PC-3 (cell line): ENCODE measurements at regions not wholly inside any gene's neighbourhood (a gene's known extent, or its start where the extent isn't known, plus 50 kb on each side); places are given as distances from the start of the nearest gene placed in this dataset.

Experiments used
- ATAC-seq: fragments of 200-7000 bp; cut with Tn5 transposase; 2 replicates; pipeline ENCODE4 v1.9.1; 2020; ENCODE audit warnings: mild to moderate bottlenecking, moderate library complexity
- BruUV-seq: library from RNA; stranded (reverse); fragments of 400-500 nt; replicated peaks from 2 replicates; lab custom pipeline; 2021; lab: Mats Ljungman, UMichigan
- CTCF ChIA-PET: fragments of 300-600 bp; sonication (Branson Sonifier 250); formaldehyde crosslinking; loops from one replicate; lab custom pipeline; 2022; ENCODE audit warnings: antibody characterized with exemption; lab: Charles Lee
- POLR2A ChIA-PET: fragments of 300-600 bp; sonication (Branson Sonifier 250); formaldehyde crosslinking; loops from one replicate; lab custom pipeline; 2022; ENCODE audit warnings: antibody characterized with exemption; ENCODE audit not compliant: unreplicated experiment; lab: Charles Lee
- DNase-seq: peaks from one replicate; pipeline ENCODE4 v3.0.0-alpha.2; 2015
- H2AFZ ChIP-seq: fragments of 300-600 bp; sonication (generic); 2 replicates; pipeline ENCODE4 v1.6.0; 2016; ENCODE audit warnings: antibody characterized with exemption, low read length
- H3F3A ChIP-seq: fragments of 300-600 bp; sonication (generic); one replicate; pipeline ENCODE4 v1.6.0; 2017; ENCODE audit warnings: antibody characterized with exemption, low read length, control low read depth, mild to moderate bottlenecking; ENCODE audit not compliant: unreplicated experiment
- H3K27ac ChIP-seq: fragments of 300-600 bp; sonication (generic); 2 replicates; pipeline ENCODE4 v1.5.1; 2016; ENCODE audit warnings: mild to moderate bottlenecking, low read length
- H3K27me3 ChIP-seq: fragments of 300-600 bp; sonication (generic); 2 replicates; pipeline ENCODE4 v1.6.1; 2016; ENCODE audit warnings: low read length, mixed read lengths
- H3K36me3 ChIP-seq: fragments of 300-600 bp; sonication (generic); 2 replicates; pipeline ENCODE4 v1.6.1; 2016; ENCODE audit warnings: low read depth, mixed run types, low read length, mixed read lengths
- H3K4me1 ChIP-seq: fragments of 300-600 bp; sonication (generic); 2 replicates; pipeline ENCODE4 v1.5.1; 2016; ENCODE audit warnings: low read length; ENCODE audit not compliant: insufficient read depth
- H3K4me2 ChIP-seq: fragments of 300-600 bp; sonication (generic); 2 replicates; pipeline ENCODE4 v1.6.0; 2016; ENCODE audit warnings: low read length
- H3K4me3 ChIP-seq: fragments of 300-600 bp; sonication (generic); 2 replicates; pipeline ENCODE4 v1.5.1; 2016; ENCODE audit warnings: mild to moderate bottlenecking, low read length, mixed read lengths
- H3K79me2 ChIP-seq: fragments of 300-600 bp; sonication (generic); 2 replicates; pipeline ENCODE4 v1.6.1; 2017; ENCODE audit warnings: low read length, mixed read lengths
- H3K9ac ChIP-seq: fragments of 300-600 bp; sonication (generic); 2 replicates; pipeline ENCODE4 v1.6.0; 2016; ENCODE audit warnings: mild to moderate bottlenecking, low read length
- H3K9me2 ChIP-seq: fragments of 300-600 bp; sonication (generic); replicated peaks from 2 replicates; pipeline ENCODE4 v1.6.1; 2016; ENCODE audit warnings: mixed run types, low read length, mixed read lengths
- H3K9me3 ChIP-seq: fragments of 300-600 bp; sonication (generic); 2 replicates; pipeline ENCODE4 v1.6.1; 2016; ENCODE audit warnings: low read length, mixed read lengths
- H4K20me1 ChIP-seq: fragments of 300-600 bp; sonication (generic); 2 replicates; pipeline ENCODE4 v1.6.1; 2016; ENCODE audit warnings: low read length, mixed read lengths
- CTCF ChIP-seq: fragments of 300-600 bp; sonication (generic); conservative IDR thresholded peaks from 2 replicates; pipeline ENCODE4 v1.5.1; 2017; ENCODE audit warnings: antibody characterized with exemption, low read depth, mild to moderate bottlenecking, low read length
- EZH2 ChIP-seq: fragments of 300-600 bp; sonication (generic); IDR thresholded peaks from one replicate; pipeline ENCODE4 v1.6.1; 2017; ENCODE audit warnings: antibody characterized with exemption, mild to moderate bottlenecking, low read length; ENCODE audit not compliant: unreplicated experiment
- EZH2phosphoT487 ChIP-seq: fragments of 300-600 bp; sonication (generic); IDR thresholded peaks from 2 replicates; pipeline ENCODE4 v1.6.1; 2018; ENCODE audit warnings: mild to moderate bottlenecking, antibody characterized with exemption, low read length, borderline replicate concordance
- intact Hi-C: fragments of 100-400 bp; cut with micrococcal nuclease; formaldehyde crosslinking; loops from 2 replicates; pipeline ENCODE4 v1.9.0; 2023

GRCh38 chr21:34260277-34261008 lies 103.4 kb upstream of the KCNE2 start:
- Histone ChIP-seq H3K79me2 (no peaks in the 10 kb centered on the region), H2AFZ (no peak overlapping the region), H3K4me1 (no peaks in the 10 kb centered on the region), H3K27ac (no peak overlapping the region), H3K9me3 (peaks cover 3% of the 10 kb centered on the region; the same call in 1 of the 2 replicates), H3K4me2 (no peak overlapping the region), H3F3A (no peaks in the 10 kb centered on the region), H3K4me3 (no peak overlapping the region), H3K27me3 (peaks cover 27% of the 10 kb centered on the region), H3K9ac (no peak overlapping the region), H3K36me3 (no peaks in the 10 kb centered on the region), H4K20me1 (no peaks in the 10 kb centered on the region), H3K9me2 (no peaks in the 10 kb centered on the region; the same call in 1 of the 2 replicates)
- POLR2A ChIA-PET = interaction anchor here (0.6 kb wide), 1 partner anchor 82 kb away, joined by 4 read pairs; no protein-coding TSS in a partner anchor
- ATAC-seq (no peak), DNase-seq (no peak)
- TF ChIP-seq EZH2 = no peak
- TF ChIP-seq CTCF = no peak
- no peak for TF ChIP-seq EZH2phosphoT487
- intact Hi-C loops = no loop called here
- no TSS peak for BruUV-seq
- CTCF ChIA-PET = interaction anchor here (0.6 kb wide), 1 partner anchor 550 kb away, joined by 3 read pairs; no protein-coding TSS in a partner anchor

GRCh38 chr21:34261841-34262468 lies 101.9 kb upstream of the KCNE2 start:
- intact Hi-C loops = no loop called here
- CTCF ChIA-PET = no interaction called here

More at GRCh38 chr21:34261841-34262468, 101.9 kb upstream of the KCNE2 start:
- H3K9me3 ChIP-seq = 0 out of 2 replicates have a peak, but pooled peaks cover 3% of the 10 kb centered on the region
- peaks cover 23% of the 10 kb centered on the region for H3K27me3 ChIP-seq
- TF ChIP-seq EZH2 (no peak), CTCF (no peak), EZH2phosphoT487 (no peak)
- no peaks in the 10 kb centered on the region for H3K36me3 ChIP-seq
- H3K9ac ChIP-seq = no peak overlapping the region
- DNase-seq (no peak), ATAC-seq (no peak)
- no peaks in the 10 kb centered on the region for H3K79me2 ChIP-seq
- no TSS peak for BruUV-seq
- no peak overlapping the region for H3K4me3 ChIP-seq
- H4K20me1 ChIP-seq = no peaks in the 10 kb centered on the region
- H3K9me2 ChIP-seq = no peaks in the 10 kb centered on the region; the same call in 1 of the 2 replicates
- H3K4me1 ChIP-seq = no peaks in the 10 kb centered on the region
- POLR2A ChIA-PET = no interaction called here
- H2AFZ ChIP-seq = no peak overlapping the region
- H3K4me2 ChIP-seq = no peak overlapping the region
- no peaks in the 10 kb centered on the region for H3F3A ChIP-seq
- no peak overlapping the region for H3K27ac ChIP-seq
